ENCODE measurements at regions not wholly inside any gene's neighbourhood (a gene's known extent, or its start where the extent isn't known, plus 50 kb on each side); places are given as distances from the start of the nearest gene placed in this dataset.

DNA sequence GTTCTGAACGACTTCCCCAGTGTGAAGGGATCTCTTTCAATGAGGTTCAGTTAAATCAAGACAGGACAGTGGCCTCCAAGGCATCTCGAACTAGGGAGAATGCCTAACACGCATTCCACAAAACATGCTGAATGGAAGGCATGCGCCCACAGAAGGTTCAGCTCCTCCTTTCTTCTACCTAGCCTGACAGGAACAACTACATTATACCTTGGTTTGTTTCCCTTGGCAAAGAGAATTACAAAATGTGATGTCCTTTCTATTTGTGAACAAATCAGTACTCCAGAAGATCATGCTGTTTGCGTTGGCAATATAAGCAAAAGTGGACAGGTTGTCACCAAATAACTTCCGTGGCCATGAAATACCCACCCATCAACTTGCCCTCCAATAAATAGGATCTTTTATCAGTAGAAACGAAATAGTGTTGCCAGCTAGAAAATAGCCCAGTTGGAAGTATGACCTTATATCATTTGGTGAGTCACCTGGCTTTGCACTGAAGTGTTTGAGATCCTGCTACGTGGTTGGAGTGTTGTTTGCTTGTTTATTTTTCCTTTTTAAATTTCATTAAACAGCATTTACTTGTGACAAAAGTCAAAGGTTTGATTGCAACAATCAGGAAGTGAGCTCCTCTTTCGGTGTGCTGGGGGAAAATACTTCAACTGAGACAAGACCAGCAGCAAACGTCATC, 117.0 kb upstream of the FAM204A start:
- H3K27ac ChIP-seq (ENCODE audit: low read depth in 2 of 2, low read length in 2 of 2) = no peak overlapping the region
- no peak overlapping the region for H3K4me3 ChIP-seq (ENCODE audit: low read length in 3 of 3)
- H3K36me3 ChIP-seq (ENCODE audit: control insufficient read depth in 2 of 3, insufficient read depth in 3 of 3, low read length in 3 of 3) = no peaks in the 10 kb centered on the region
- H3K27me3 ChIP-seq (ENCODE audit: control insufficient read depth, insufficient read depth, low read length) = no peaks in the 10 kb centered on the region
- TF ChIP-seq, protein P1, sequence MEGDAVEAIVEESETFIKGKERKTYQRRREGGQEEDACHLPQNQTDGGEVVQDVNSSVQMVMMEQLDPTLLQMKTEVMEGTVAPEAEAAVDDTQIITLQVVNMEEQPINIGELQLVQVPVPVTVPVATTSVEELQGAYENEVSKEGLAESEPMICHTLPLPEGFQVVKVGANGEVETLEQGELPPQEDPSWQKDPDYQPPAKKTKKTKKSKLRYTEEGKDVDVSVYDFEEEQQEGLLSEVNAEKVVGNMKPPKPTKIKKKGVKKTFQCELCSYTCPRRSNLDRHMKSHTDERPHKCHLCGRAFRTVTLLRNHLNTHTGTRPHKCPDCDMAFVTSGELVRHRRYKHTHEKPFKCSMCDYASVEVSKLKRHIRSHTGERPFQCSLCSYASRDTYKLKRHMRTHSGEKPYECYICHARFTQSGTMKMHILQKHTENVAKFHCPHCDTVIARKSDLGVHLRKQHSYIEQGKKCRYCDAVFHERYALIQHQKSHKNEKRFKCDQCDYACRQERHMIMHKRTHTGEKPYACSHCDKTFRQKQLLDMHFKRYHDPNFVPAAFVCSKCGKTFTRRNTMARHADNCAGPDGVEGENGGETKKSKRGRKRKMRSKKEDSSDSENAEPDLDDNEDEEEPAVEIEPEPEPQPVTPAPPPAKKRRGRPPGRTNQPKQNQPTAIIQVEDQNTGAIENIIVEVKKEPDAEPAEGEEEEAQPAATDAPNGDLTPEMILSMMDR (IDR thresholded peaks at IDR 0.05; ENCODE audit: borderline replicate concordance, extremely low read depth, insufficient read depth) = no peak
- no peaks in the 10 kb centered on the region for H3K9me3 ChIP-seq (ENCODE audit: control insufficient read depth in 2 of 3, insufficient read depth in 1 of 3, low read length in 3 of 3)
- DNase-seq (no peak), FAIRE-seq (no peak)
- intact Hi-C loops (cut with DNase I) = no loop called here
- no peak overlapping the region for H3K9ac ChIP-seq (ENCODE audit: low read length in 3 of 3)
- no peaks in the 10 kb centered on the region for H3K4me1 ChIP-seq (ENCODE audit: control insufficient read depth in 2 of 3, insufficient read depth in 2 of 3, low read depth in 1 of 3, low read length in 3 of 3)

DNA sequence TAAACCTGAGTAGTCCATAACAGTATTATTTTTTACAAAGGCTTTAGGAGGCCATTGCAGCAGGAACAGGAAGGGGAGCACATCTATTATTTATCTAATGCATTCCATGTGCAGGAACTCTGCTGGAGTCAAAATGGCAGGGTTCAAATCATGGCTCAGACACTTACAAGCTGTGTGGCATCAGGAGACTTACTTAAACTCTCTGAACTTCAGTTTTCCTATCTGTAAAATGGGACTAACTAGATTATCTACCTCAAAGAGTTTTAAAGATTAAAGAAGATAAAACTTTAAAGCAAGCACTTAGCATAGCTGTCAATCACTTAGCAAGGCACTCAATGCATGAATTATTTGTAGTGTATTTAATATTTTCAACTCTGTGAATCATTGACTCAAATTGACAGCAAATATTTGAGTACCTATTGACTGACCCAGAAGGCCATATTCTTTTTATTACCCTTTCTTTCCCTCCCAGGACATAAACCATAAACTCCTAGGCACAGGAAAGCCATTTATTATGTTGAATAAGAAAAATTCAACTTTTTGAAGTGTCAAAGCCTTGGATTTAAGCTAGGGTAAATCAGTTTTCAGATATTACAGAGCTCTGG, 115.8 kb upstream of the FAM204A start:
- H3K9ac ChIP-seq (ENCODE audit: low read length in 3 of 3) = no peak overlapping the region
- intact Hi-C loops (cut with DNase I) = no loop called here
- H3K4me3 ChIP-seq (ENCODE audit: low read length in 3 of 3) = no peak overlapping the region
- no peaks in the 10 kb centered on the region for H3K4me1 ChIP-seq (ENCODE audit: control insufficient read depth in 2 of 3, insufficient read depth in 2 of 3, low read depth in 1 of 3, low read length in 3 of 3)
- TF ChIP-seq, protein P1 (IDR thresholded peaks at IDR 0.05; ENCODE audit: borderline replicate concordance, extremely low read depth, insufficient read depth) = no peak
- DNase-seq = no peak
- no peaks in the 10 kb centered on the region for H3K36me3 ChIP-seq (ENCODE audit: control insufficient read depth in 2 of 3, insufficient read depth in 3 of 3, low read length in 3 of 3)
- H3K27me3 ChIP-seq (ENCODE audit: control insufficient read depth, insufficient read depth, low read length) = no peaks in the 10 kb centered on the region
- FAIRE-seq = no peak
- H3K27ac ChIP-seq (ENCODE audit: low read depth in 2 of 2, low read length in 2 of 2) = no peak overlapping the region
- H3K9me3 ChIP-seq (ENCODE audit: control insufficient read depth in 2 of 3, insufficient read depth in 1 of 3, low read length in 3 of 3) = no peaks in the 10 kb centered on the region

DNA sequence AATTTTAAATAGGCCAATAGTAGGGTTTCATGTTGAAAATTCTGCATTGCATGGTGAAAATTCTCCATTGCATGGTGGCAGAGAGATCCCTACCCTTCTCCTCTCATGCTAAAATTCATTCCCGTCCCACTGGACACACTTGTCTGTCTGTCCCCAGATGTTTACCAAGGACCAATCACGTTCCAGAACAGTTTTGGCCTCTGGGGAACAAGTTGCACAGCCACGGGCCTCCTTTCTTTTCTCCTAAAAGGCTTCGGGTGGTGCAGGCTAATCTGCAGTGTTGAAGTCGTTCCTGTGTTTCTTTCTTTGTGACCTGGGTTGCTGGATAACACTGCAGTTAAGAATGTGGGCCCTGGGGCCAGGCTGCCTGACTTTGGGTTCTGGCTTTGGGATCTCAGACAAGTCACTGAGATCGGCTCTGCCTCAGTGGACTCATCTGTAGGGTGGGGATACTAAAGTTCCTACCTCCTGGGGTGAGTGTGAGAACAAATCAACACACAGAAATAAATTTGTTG, 113.1 kb upstream of the FAM204A start:
- Histone ChIP-seq H3K27ac (ENCODE audit: low read depth in 2 of 2, low read length in 2 of 2) (no peak overlapping the region), H3K4me1 (ENCODE audit: control insufficient read depth in 2 of 3, insufficient read depth in 2 of 3, low read depth in 1 of 3, low read length in 3 of 3) (no peaks in the 10 kb centered on the region), H3K27me3 (ENCODE audit: control insufficient read depth, insufficient read depth, low read length) (no peaks in the 10 kb centered on the region), H3K9me3 (ENCODE audit: control insufficient read depth in 2 of 3, insufficient read depth in 1 of 3, low read length in 3 of 3) (no peaks in the 10 kb centered on the region), H3K4me3 (ENCODE audit: low read length in 3 of 3) (no peak overlapping the region), H3K36me3 (ENCODE audit: control insufficient read depth in 2 of 3, insufficient read depth in 3 of 3, low read length in 3 of 3) (no peaks in the 10 kb centered on the region), H3K9ac (ENCODE audit: low read length in 3 of 3) (no peak overlapping the region)
- TF ChIP-seq, protein P1 (IDR thresholded peaks at IDR 0.05; ENCODE audit: borderline replicate concordance, extremely low read depth, insufficient read depth) = no peak
- DNase-seq (no peak), FAIRE-seq (no peak)
- intact Hi-C loops (cut with DNase I) = no loop called here
